GM19025 (cell line): ENCODE measurements at regions not wholly inside any gene's neighbourhood (a gene's known extent, or its start where the extent isn't known, plus 50 kb on each side); places are given as distances from the start of the nearest gene placed in this dataset.

Source experiments
- ATAC-seq: cut with Tn5 transposase; IDR thresholded peaks from one replicate; pipeline ENCODE4 v1.9.1; 2021; ENCODE audit warnings: mild to moderate bottlenecking, low read depth, moderate library complexity; ENCODE audit not compliant: unreplicated experiment

GRCh38 chr7:41384418-41384817 lies 318.5 kb downstream of the INHBA start:
- no peak for ATAC-seq

GRCh38 chr7:41383596-41383995 lies 319.3 kb downstream of the INHBA start:
- ATAC-seq = no peak

DNA sequence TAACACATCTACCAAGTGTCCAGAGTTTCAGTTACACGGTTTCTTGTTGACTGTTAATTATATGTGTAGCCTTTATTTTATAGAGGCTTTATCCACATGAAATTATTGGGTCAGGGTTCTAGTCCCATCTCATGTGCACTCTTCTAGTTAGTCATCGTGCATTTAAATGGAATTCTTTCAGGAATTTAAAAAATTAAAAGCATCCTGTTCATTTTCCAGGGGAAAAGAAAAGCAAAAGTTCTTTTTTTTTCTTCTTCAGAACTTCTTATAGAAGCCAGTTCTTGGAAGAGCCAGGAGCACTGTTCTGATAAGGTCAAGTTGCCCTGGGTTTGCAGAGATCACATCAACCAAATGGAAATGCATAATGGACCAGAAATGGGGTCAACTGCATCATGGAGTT lies 324.7 kb downstream of the INHBA start:
- ATAC-seq = no peak

GRCh38 chr7:41375582-41375981 lies 327.3 kb downstream of the INHBA start:
- ATAC-seq = no peak

DNA sequence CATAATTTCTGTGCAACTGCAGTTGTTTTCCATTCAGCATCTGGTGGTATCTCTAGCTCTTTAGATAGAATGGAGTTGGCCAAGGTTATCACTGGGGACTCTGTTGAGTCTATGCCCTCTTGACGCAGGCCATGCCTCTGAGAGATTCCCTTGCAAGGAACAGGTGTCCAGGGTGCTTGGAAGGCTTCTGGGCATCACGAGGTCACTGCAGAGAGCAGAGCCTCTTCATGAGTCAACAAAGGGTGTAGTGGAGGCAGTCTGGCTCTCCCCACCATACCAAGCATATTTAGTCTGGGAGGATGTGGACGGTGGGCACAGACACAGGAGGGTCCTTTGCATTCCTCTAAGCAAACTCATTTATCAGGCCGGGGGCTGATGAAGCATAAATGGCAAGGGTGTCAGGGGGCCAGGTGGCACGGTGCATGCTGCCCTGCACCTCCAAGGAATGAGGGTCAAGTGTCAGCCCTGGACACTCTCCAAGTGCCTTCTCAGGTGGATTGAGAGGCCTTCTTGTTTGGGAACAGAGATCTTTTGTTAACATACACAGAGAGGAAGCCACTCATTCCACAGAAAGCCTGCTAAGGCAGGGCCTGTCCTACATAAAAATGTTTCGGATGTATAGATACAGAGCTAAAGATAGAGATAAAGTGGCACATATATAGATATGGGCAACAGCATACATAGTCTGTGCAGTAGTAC lies 328.6 kb downstream of the INHBA start:
- no peak for ATAC-seq

DNA sequence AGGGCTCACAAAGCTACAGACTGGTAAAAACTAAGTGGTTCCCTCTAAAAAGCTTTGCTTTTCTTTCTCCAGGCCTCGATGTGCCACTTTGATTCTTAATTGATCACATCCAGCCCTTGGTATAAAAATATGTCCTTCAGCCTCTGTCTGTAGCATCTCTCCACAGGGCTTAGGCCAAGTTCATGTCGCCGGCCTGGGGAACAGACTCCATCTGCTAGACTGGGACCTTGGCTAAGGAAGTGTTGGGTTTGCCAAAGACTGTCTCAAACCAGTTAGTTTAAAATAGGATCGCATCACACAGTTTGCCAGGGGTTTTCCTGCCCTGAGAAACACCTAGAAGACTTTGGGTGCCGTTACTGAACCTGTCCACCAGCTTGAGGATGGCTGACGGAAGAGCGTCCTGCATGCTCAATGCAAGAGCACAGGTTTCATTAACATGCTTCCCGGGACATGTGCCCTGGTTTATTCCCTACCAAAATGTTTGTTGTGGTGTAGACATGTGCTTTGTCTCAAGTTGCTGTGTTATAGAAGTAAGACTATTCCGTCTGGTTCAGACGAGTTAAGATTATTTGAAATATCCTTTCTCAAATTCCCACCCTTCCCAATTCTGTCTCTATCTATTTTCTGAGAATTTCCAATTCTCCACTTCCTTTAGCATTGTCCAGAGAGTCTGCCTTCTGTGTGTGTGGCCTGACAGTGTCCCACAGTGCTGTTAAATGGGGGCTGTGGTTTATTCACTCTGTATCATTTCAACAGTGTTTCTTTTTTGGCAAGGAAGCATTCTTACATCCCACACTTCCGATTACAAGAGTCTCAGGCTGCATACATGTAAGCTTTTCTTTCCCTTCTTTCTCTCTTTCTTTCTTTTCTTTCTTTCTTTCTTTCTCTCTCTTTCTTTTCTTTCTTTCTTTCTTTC lies 334.7 kb downstream of the INHBA start:
- ATAC-seq = no peak

DNA sequence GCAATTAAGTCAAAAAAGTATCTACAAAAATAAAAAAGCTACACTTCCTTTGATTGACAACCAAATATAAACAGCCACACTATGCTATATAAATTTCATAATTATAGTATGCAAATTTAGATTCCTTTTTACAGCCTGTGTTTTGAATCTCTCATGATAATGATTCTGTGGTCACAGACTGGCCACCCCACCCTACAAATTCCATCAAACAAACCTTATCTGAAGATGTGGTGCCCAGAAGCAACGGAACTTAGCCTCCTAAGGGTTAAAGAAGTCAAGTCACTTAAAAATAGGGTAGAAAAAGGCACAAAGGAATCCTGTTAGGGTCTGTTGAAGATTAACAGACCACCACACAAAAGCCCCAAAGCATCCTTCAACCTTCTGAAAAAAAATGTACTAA lies 351.8 kb downstream of the INHBA start:
- no peak for ATAC-seq

DNA sequence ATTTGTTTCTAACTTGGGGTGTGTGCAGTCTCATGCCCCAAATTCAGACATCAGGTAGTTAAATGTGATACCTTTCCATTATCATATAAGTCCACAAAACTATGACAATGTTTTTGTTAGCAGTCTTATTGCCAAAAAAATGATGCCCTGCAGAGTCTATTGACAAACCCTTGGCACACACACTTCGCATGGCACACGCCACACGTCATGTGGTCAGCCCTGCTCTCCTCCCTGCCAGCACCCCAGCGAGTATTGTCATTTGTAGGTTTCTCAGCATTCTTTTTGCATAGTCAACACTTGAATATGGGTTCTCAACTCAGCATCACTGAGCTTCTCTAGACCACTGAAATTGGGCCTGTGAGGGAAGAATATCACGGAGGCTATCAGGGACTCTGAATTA lies 356.0 kb downstream of the INHBA start:
- no peak for ATAC-seq

GRCh38 chr7:41339913-41340676 lies 362.8 kb downstream of the INHBA start:
- no peak for ATAC-seq

DNA sequence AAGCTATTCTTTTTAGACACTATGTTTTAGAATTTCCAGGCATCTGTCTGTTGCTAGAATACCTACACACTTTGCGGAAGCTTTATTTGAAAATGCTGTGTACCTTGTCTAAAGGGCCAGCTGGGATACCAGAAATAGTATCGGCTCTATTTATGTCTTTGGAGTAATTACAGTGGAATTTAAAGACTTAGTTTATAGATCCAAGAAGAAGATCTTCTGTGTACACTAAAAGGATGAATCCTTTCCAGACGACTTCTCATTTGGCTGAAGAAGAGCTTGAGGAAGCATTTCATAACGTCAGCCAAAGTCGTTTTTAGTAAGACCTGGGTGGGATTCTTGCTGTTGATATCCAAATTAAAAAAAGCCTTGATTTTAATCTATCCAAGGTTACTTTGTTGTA lies 365.9 kb downstream of the INHBA start:
- no peak for ATAC-seq

DNA sequence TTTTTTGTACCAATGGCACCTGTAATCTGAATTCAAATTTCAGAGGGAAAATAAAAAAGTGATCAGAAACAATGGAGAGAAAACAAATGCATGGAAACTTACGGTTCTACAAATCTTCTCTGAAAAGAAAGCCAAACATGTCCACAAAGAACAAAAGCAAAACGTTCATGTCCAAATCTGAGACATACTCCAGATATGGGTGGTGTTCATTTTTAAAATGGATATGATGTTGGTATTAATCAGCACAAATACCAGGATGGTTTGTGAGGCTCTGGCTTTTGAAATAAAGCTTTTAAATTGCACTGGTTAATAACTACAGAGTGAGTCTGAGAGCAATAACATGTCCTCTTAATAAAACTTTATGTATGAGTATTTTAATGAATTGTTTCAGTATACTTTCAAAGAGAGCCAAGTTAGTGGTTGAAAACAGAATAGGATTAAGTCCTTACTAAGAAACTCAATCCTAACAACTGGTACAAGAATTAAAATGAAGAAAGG lies 366.4 kb downstream of the INHBA start:
- ATAC-seq = no peak

- ATAC-seq = no peak
Measured at GRCh38 chr7:41334071-41334862, 368.6 kb downstream of the INHBA start.

- ATAC-seq = no peak
Measured at GRCh38 chr7:41333511-41333910, 369.4 kb downstream of the INHBA start.

DNA sequence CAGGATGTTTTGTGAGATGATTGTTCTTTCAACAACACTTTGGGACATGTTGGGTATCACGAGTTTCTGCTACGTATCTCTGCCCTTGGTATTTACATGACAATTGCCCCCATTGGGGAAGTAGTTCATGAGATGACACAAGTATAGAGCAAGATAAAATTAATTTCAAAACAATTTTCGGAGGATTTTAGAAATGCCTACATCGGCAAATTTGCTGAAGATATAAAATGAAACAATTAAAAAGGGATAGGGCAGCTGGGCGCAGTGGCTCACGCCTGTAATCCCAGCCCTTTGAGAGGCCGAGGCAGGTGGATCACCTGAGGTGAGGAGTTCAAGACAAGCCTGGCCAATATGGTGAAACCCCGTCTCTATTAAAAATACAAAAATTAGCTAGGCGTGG lies 371.7 kb downstream of the INHBA start:
- no peak for ATAC-seq

GRCh38 chr7:41328544-41328943 lies 374.3 kb downstream of the INHBA start:
- ATAC-seq = no peak

DNA sequence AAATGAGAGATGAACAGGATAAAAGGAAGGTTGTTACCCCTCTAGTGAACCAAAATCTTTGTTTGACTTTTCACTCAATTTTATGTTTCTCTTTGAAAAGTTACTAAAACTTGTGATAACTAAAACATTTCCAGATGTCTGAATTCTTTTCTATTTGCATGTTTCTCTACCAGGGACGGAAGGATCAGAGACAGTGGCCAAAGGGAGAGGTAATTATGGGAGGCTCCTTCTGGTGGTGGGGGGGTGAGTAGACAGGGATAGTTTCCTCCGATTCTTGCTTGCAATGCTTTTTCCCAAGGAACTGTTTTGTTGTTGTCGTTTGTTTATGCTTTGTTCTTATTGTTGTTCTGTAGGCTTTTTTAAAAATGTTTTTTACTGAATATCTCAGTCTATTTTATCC lies 374.8 kb downstream of the INHBA start:
- ATAC-seq = no peak

GRCh38 chr7:41326616-41327015 lies 376.3 kb downstream of the INHBA start:
- ATAC-seq = no peak

GRCh38 chr7:41323806-41324205 lies 379.1 kb downstream of the INHBA start:
- ATAC-seq = no peak

DNA sequence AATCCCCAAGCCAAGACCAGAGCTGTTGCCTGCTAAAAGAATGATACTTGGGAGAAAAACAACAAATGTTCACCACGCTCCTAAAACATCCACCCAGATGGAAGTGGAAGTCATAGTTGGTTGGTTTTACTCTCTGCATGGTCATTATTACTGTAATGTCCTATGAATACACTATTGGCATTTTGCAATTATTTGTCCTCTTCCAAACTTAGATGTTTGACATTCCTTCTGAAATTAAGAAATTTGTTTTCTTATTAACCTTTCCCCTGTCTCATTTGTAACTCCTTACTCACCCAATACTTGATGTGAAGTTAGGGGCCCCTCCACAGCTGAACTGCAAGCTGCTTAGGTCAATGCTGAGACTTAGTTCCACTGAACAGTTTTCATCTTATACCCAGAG lies 383.3 kb downstream of the INHBA start:
- no peak for ATAC-seq

DNA sequence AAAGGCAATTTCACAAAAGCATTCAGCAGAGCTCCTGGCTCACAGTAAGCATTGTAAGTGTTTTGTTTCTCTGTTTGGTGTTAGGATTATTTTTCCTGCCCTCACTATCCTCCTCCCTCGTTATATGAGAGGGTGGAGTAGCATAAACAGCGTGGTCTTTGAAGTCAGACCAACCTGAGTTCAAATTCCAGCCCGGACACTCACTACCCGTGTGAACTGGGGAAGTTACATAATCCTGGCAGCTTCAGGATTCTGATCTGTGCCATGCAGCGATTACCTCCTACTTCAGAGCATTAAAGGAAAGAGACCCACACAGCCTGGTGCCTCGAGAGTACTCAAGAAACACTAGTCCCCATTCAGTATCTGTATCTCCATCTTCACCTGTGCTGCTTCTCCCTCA lies 386.5 kb downstream of the INHBA start:
- ATAC-seq = no peak
